Caco-2 (cell line): ENCODE measurements at regions not wholly inside any gene's neighbourhood (a gene's known extent, or its start where the extent isn't known, plus 50 kb on each side); places are given as distances from the start of the nearest gene placed in this dataset.

Experiments
- BruUV-seq: library from RNA; stranded (reverse); fragments of 400-500 nt; replicated peaks from 2 replicates; lab custom pipeline; 2021; lab: Mats Ljungman, UMichigan
- CTCF ChIA-PET: fragments of 300-600 bp; sonication (Branson Sonifier 250); formaldehyde crosslinking; loops from one replicate; lab custom pipeline; 2022; ENCODE audit warnings: antibody characterized with exemption; lab: Charles Lee
- POLR2A ChIA-PET: fragments of 300-600 bp; sonication (Branson Sonifier 250); formaldehyde crosslinking; loops from one replicate; lab custom pipeline; 2022; ENCODE audit warnings: antibody characterized with exemption; lab: Charles Lee
- DNase-seq, 2 experiments: peaks; one replicate each; pipeline versions ENCODE4 v3.0.0 to v3.0.0-alpha.2; 2020 to 2022
- H3K27me3 ChIP-seq: replicated peaks from 2 replicates; pipeline ENCODE4 v1.6.0; 2011; ENCODE audit warnings: low read length; ENCODE audit not compliant: control insufficient read depth, insufficient read depth
- H3K36me3 ChIP-seq: 2 replicates; pipeline ENCODE4 v1.5.1; 2011; ENCODE audit warnings: low read length; ENCODE audit not compliant: control insufficient read depth, insufficient read depth
- H3K4me1 ChIP-seq: fragments of 250-450 bp; sonication (Bioruptor Pico); 2 replicates; pipeline ENCODE4 v1.5.1; 2020; ENCODE audit warnings: mild to moderate bottlenecking
- H3K4me3 ChIP-seq: 2 replicates; pipeline ENCODE4 v1.5.1; 2011; ENCODE audit warnings: low read depth, mild to moderate bottlenecking, control low read depth, low read length
- H3K9me3 ChIP-seq: fragments of 250-450 bp; sonication (Bioruptor Pico); 2 replicates; pipeline ENCODE4 v1.5.1; 2020; ENCODE audit warnings: mild to moderate bottlenecking, moderate library complexity
- H3K27ac Mint-ChIP-seq: one replicate; pipeline ENCODE4 v1.8.0; 2022; ENCODE audit warnings: mixed read lengths; ENCODE audit not compliant: unreplicated experiment
- H3K27me3 Mint-ChIP-seq: one replicate; pipeline ENCODE4 v1.8.0; 2022; ENCODE audit warnings: mixed read lengths; ENCODE audit not compliant: insufficient read depth, unreplicated experiment
- H3K36me3 Mint-ChIP-seq: one replicate; pipeline ENCODE4 v1.8.0; 2022; ENCODE audit warnings: mild to moderate bottlenecking, mixed read lengths; ENCODE audit not compliant: insufficient read depth, unreplicated experiment
- H3K4me1 Mint-ChIP-seq: one replicate; pipeline ENCODE4 v1.8.0; 2022; ENCODE audit warnings: low read depth, mixed read lengths; ENCODE audit not compliant: unreplicated experiment
- H3K4me3 Mint-ChIP-seq: one replicate; pipeline ENCODE4 v1.8.0; 2022; ENCODE audit warnings: mild to moderate bottlenecking, moderate library complexity, mixed read lengths; ENCODE audit not compliant: unreplicated experiment
- H3K9me3 Mint-ChIP-seq: one replicate; pipeline ENCODE4 v1.8.0; 2022; ENCODE audit warnings: mixed read lengths; ENCODE audit not compliant: unreplicated experiment
- intact Hi-C: fragments of 100-400 bp; cut with micrococcal nuclease; formaldehyde crosslinking; loops from one replicate; pipeline ENCODE4 v1.10.0; 2022; ENCODE audit not compliant: unreplicated experiment
- TF ChIP-seq, protein P1 (sequence below), 2 experiments: fragments of 200-600 bp in 1 of 2; IDR thresholded peaks; 1 replicate in 1 of 2; 2 replicates in 1 of 2; pipeline versions ENCODE4 v1.5.1 to v1.8.0; 2011 to 2022; ENCODE audit warnings: antibody characterized with exemption in 1 of 2, control low read depth in 1 of 2, inconsistent platforms in 1 of 2, low read depth in 1 of 2, low read length in 1 of 2, mild to moderate bottlenecking in 1 of 2, moderate library complexity in 1 of 2; ENCODE audit not compliant: insufficient read depth in 1 of 2, severe bottlenecking in 1 of 2, unreplicated experiment in 1 of 2

DNA sequence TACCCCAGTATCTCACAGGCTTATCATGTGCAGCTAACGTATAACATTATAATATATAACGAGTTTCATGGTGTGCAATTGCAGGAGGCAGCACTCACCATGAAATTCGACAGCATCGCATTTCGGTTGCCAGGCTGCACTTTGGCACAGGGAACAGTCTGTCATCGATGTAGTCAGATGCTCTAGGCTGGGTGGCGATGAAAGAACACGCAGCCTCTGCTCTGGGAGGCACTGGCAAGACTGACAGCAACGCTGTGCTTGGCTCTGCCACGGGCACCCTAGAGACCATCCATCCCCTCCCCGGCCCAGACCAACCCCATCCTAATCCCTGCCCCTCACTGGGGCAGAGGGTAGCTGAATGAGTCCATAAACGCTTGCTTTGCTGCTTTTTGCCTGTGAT, 290.8 kb downstream of the MED10 start:
- intact Hi-C loops, result no loop called here
- H3K4me3 Mint-ChIP-seq, result no peak overlapping the region
- H3K36me3 Mint-ChIP-seq, result no peaks in the 10 kb centered on the region
- DNase-seq, result no peak
- Histone ChIP-seq H3K4me1 (no peaks in the 10 kb centered on the region), H3K27me3 (no peaks in the 10 kb centered on the region), H3K9me3 (no peaks in the 10 kb centered on the region), H3K36me3 (no peaks in the 10 kb centered on the region), H3K4me3 (no peak overlapping the region)
- H3K4me1 Mint-ChIP-seq, result no peaks in the 10 kb centered on the region
- TF ChIP-seq, protein P1, sequence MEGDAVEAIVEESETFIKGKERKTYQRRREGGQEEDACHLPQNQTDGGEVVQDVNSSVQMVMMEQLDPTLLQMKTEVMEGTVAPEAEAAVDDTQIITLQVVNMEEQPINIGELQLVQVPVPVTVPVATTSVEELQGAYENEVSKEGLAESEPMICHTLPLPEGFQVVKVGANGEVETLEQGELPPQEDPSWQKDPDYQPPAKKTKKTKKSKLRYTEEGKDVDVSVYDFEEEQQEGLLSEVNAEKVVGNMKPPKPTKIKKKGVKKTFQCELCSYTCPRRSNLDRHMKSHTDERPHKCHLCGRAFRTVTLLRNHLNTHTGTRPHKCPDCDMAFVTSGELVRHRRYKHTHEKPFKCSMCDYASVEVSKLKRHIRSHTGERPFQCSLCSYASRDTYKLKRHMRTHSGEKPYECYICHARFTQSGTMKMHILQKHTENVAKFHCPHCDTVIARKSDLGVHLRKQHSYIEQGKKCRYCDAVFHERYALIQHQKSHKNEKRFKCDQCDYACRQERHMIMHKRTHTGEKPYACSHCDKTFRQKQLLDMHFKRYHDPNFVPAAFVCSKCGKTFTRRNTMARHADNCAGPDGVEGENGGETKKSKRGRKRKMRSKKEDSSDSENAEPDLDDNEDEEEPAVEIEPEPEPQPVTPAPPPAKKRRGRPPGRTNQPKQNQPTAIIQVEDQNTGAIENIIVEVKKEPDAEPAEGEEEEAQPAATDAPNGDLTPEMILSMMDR (IDR thresholded peaks at IDR 0.05; ENCODE audit: insufficient read depth in 1 of 2, low read depth in 1 of 2, low read length in 1 of 2, severe bottlenecking in 1 of 2, unreplicated experiment in 1 of 2), result no peak
- ChIA-PET POLR2A (no interaction called here), CTCF (no interaction called here)
- no peak overlapping the region for H3K27ac Mint-ChIP-seq
- H3K27me3 Mint-ChIP-seq, result peaks cover 17% of the 10 kb centered on the region
- BruUV-seq, result no TSS peak
- H3K9me3 Mint-ChIP-seq, result peaks cover 14% of the 10 kb centered on the region

DNA sequence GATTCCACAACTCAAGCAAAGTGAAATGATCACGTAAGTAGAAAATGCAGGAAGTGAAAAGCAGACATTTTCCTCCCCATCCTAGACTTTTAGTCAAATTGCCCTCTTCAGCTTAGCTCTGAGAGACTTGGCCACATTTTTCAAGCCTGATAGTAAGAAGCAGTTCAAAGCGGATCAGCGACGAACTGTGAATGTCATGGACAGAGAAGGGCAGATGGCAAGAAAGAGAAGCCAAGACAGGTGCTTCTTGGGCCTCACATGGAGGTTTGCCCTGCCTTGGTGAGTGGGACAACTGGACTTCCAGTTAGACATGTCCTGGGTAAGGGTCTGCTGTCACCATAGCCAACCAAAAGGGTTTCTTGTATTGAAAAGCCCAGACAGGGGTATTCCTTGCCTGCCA, 291.5 kb downstream of the MED10 start:
- H3K9me3 ChIP-seq, result no peaks in the 10 kb centered on the region
- H3K4me1 Mint-ChIP-seq, result no peaks in the 10 kb centered on the region

DNA sequence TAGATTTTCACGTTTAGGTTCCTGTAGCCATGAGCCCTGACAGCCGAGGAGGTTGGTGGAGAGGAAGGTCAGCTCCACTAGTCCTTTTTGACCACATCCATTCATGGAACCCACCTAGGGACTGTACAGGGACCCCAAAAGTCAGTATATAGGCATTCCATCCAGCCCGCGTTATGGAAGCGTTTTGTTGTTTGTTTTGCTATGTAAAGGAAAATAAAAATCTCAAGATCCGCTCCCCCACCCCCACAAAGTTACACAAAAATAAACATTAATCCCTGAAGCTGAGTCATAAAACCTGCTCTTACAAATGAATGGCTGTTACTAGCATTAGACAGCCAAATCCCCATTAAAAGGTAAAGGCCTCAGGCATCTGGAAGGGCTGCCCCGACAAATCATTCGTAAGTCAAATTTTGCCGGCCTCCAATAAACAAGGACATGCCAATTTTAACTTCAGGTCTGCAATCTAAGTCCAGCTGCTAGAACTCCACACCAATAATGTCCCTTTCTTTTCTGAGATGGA, 292.9 kb downstream of the MED10 start:
- POLR2A ChIA-PET, result no interaction called here
- intact Hi-C loops, result no loop called here

More for the DNA sequence above, 291.5 kb downstream of the MED10 start:
- peaks cover 14% of the 10 kb centered on the region for H3K9me3 Mint-ChIP-seq
- CTCF ChIA-PET, result no interaction called here
- no TSS peak for BruUV-seq
- TF ChIP-seq, protein P1 (IDR thresholded peaks at IDR 0.05; ENCODE audit: insufficient read depth in 1 of 2, low read depth in 1 of 2, low read length in 1 of 2, severe bottlenecking in 1 of 2, unreplicated experiment in 1 of 2), result no peak
- H3K27ac Mint-ChIP-seq, result no peak overlapping the region
- no peaks in the 10 kb centered on the region for H3K36me3 ChIP-seq
- intact Hi-C loops, result no loop called here
- H3K4me3 ChIP-seq, result no peak overlapping the region
- H3K27me3 ChIP-seq, result no peaks in the 10 kb centered on the region
- no peaks in the 10 kb centered on the region for H3K36me3 Mint-ChIP-seq
- no peak overlapping the region for H3K4me3 Mint-ChIP-seq
- peaks cover 17% of the 10 kb centered on the region for H3K27me3 Mint-ChIP-seq
- no peaks in the 10 kb centered on the region for H3K4me1 ChIP-seq
- POLR2A ChIA-PET, result no interaction called here
- no peak for DNase-seq

More for the DNA sequence above, 292.9 kb downstream of the MED10 start:
- Histone ChIP-seq H3K4me3 (no peak overlapping the region), H3K36me3 (no peaks in the 10 kb centered on the region), H3K4me1 (no peaks in the 10 kb centered on the region), H3K27me3 (no peaks in the 10 kb centered on the region), H3K9me3 (no peaks in the 10 kb centered on the region)
- H3K27me3 Mint-ChIP-seq, result peaks cover 21% of the 10 kb centered on the region
- no TSS peak for BruUV-seq
- H3K4me3 Mint-ChIP-seq, result no peak overlapping the region
- H3K27ac Mint-ChIP-seq, result no peak overlapping the region
- no peaks in the 10 kb centered on the region for H3K36me3 Mint-ChIP-seq
- peaks cover 14% of the 10 kb centered on the region for H3K9me3 Mint-ChIP-seq
- DNase-seq, result no peak
- TF ChIP-seq, protein P1 (IDR thresholded peaks at IDR 0.05; ENCODE audit: insufficient read depth in 1 of 2, low read depth in 1 of 2, low read length in 1 of 2, severe bottlenecking in 1 of 2, unreplicated experiment in 1 of 2), result no peak
- CTCF ChIA-PET, result no interaction called here
- H3K4me1 Mint-ChIP-seq, result no peaks in the 10 kb centered on the region
